ENCODE measurements at regions not wholly inside any gene's neighbourhood (a gene's known extent, or its start where the extent isn't known, plus 50 kb on each side); places are given as distances from the start of the nearest gene placed in this dataset.

DNA sequence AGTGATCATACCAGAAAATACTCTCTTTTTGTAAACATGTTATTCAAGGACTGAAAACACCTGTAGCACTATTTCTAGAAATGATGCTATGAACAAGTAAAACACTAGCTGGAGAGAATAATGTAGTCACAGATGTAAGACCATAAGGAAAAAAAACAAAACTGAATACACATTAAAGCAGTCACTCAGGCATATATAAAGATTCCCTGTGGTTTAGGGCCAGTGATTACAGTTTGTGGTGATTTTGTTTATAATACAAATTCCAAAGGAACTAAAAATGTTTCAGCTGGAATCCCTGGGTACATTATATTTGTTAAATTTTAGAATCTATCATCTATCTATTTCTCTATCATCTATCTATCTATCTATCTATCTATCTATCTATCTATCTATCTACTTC is 777.8 kb upstream of the FRG1 start:
- H3K4me3 Mint-ChIP-seq (ENCODE audit: unreplicated experiment) = no peak overlapping the region
- peaks cover 56% of the 10 kb centered on the region for H3K27me3 Mint-ChIP-seq (ENCODE audit: unreplicated experiment)
- TF ChIP-seq, protein P1, sequence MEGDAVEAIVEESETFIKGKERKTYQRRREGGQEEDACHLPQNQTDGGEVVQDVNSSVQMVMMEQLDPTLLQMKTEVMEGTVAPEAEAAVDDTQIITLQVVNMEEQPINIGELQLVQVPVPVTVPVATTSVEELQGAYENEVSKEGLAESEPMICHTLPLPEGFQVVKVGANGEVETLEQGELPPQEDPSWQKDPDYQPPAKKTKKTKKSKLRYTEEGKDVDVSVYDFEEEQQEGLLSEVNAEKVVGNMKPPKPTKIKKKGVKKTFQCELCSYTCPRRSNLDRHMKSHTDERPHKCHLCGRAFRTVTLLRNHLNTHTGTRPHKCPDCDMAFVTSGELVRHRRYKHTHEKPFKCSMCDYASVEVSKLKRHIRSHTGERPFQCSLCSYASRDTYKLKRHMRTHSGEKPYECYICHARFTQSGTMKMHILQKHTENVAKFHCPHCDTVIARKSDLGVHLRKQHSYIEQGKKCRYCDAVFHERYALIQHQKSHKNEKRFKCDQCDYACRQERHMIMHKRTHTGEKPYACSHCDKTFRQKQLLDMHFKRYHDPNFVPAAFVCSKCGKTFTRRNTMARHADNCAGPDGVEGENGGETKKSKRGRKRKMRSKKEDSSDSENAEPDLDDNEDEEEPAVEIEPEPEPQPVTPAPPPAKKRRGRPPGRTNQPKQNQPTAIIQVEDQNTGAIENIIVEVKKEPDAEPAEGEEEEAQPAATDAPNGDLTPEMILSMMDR (IDR thresholded peaks at IDR 0.05) = no peak
- no peak overlapping the region for H3K27ac Mint-ChIP-seq (ENCODE audit: unreplicated experiment)
- peaks cover 10% of the 10 kb centered on the region for H3K4me1 Mint-ChIP-seq (ENCODE audit: unreplicated experiment)
- DNase-seq (ENCODE audit: extremely low spot score, unreplicated experiment) = no peak
- H3K9me3 Mint-ChIP-seq (ENCODE audit: unreplicated experiment) = no peaks in the 10 kb centered on the region
- H3K36me3 Mint-ChIP-seq (ENCODE audit: unreplicated experiment) = no peaks in the 10 kb centered on the region

DNA sequence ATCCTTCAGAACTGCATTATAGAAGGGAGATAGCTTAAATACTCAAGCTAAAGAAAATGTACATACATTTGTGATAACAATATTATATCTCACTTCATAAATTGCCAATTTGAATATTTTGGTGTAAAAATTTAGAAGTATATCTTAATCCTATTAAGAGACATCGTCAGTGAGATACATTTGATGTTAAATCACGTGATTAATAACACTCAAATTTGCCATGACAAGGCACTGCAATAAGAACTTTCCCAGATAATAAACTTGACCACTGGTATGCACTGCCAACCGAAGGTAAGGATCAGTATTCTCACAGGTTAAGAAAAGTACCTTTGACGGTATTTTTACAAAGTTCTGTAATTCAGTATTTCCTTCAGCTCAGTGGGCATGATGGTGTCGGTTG is 764.7 kb upstream of the FRG1 start:
- no peaks in the 10 kb centered on the region for H3K9me3 Mint-ChIP-seq (ENCODE audit: unreplicated experiment)
- no peak overlapping the region for H3K4me3 Mint-ChIP-seq (ENCODE audit: unreplicated experiment)
- H3K27me3 Mint-ChIP-seq (ENCODE audit: unreplicated experiment) = peaks cover 18% of the 10 kb centered on the region
- TF ChIP-seq, protein P1 (IDR thresholded peaks at IDR 0.05) = no peak
- no peaks in the 10 kb centered on the region for H3K36me3 Mint-ChIP-seq (ENCODE audit: unreplicated experiment)
- H3K4me1 Mint-ChIP-seq (ENCODE audit: unreplicated experiment) = no peaks in the 10 kb centered on the region
- DNase-seq (ENCODE audit: extremely low spot score, unreplicated experiment) = no peak
- no peak overlapping the region for H3K27ac Mint-ChIP-seq (ENCODE audit: unreplicated experiment)

DNA sequence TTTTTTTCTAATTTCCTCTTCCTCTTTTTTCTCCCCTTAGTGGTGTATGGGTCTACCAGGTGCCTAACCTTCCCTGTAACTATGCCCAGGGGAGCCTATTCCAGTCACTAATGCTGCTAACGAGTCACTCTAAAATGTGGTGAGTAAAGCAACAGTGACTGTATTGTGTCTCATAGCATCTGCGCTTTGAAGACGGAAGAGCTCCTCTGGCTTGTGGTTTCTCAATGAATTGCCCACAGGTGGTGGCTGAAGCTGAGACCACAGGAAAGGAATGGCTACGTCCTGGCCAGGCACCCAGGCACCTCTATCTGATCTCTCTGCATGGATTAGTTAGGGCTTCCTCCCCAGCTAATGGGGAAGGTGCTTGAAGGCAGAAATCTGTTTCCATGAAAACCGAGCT is 763.5 kb upstream of the FRG1 start:
- DNase-seq (ENCODE audit: extremely low spot score, unreplicated experiment) = no peak
- Mint-ChIP-seq H3K27ac (ENCODE audit: unreplicated experiment) (no peak overlapping the region), H3K27me3 (ENCODE audit: unreplicated experiment) (peaks cover 22% of the 10 kb centered on the region), H3K4me1 (ENCODE audit: unreplicated experiment) (no peaks in the 10 kb centered on the region), H3K4me3 (ENCODE audit: unreplicated experiment) (no peak overlapping the region), H3K36me3 (ENCODE audit: unreplicated experiment) (no peaks in the 10 kb centered on the region), H3K9me3 (ENCODE audit: unreplicated experiment) (no peaks in the 10 kb centered on the region)
- TF ChIP-seq, protein P1 (IDR thresholded peaks at IDR 0.05) = no peak

DNA sequence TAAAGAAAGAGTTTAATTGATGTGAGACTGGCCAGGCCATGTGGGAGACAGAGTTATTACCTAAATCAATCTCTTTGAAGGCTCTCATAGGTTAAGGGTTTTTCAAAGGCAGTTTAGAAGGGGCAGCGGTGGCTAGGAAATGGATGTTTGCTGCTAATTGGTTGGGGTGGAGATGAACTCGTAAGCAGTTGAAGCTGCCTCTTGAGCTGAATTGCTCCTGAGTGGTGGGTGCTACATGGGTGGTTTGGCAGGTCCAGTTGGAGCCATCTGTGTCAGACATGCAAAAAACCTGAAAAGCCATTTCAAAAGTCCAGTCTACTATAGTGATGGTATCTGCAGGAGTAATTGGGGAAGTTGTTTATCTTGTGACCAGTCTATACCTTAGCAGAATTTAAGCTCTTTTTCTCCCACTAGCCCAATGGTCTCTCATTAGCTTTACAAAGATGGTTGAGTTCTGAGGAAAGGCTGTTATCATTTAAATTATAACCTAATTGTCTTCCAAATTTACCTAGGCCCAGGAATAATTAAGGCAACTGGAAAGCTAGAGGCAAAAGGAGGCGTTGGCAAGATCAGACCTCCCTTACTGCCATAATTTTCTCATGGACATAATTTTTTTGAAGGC is 762.4 kb upstream of the FRG1 start:
- TF ChIP-seq, protein P1 (IDR thresholded peaks at IDR 0.05) = no peak
- H3K4me1 Mint-ChIP-seq (ENCODE audit: unreplicated experiment) = no peaks in the 10 kb centered on the region
- no peak for DNase-seq (ENCODE audit: extremely low spot score, unreplicated experiment)
- no peaks in the 10 kb centered on the region for H3K36me3 Mint-ChIP-seq (ENCODE audit: unreplicated experiment)
- H3K27me3 Mint-ChIP-seq (ENCODE audit: unreplicated experiment) = peaks cover 22% of the 10 kb centered on the region
- no peaks in the 10 kb centered on the region for H3K9me3 Mint-ChIP-seq (ENCODE audit: unreplicated experiment)
- H3K27ac Mint-ChIP-seq (ENCODE audit: unreplicated experiment) = no peak overlapping the region
- H3K4me3 Mint-ChIP-seq (ENCODE audit: unreplicated experiment) = no peak overlapping the region

DNA sequence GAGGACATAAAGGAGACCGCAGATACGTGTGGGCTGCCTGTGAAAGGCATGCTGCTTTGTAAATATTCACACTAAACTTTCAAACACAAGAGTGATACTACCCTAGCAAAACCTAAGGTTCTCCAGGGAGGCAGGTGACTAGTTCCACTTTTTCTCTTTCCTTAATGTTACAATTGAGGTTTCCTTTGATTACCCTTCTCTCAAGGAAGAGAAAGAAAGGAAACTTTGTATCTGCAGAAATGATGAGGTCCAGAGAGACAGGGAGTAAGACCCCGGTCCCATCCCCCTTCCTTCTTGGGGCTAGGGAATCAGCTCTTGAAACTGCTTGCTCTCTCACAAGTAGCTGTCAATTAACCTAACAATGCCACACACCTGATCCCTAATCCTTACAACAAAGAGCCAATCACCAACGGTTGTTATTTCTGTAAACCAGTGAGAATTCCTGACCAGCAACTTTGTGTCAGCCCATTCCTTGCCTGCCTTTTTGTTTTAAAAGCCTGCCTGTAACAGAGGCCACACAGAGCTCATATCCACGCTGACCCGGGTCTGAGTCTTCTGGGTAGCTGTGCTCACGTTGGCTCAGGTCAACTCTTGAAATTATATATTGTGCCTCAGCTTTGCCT is 754.8 kb upstream of the FRG1 start:
- no peak overlapping the region for H3K27ac Mint-ChIP-seq (ENCODE audit: unreplicated experiment)
- TF ChIP-seq, protein P1 (IDR thresholded peaks at IDR 0.05) = no peak
- H3K27me3 Mint-ChIP-seq (ENCODE audit: unreplicated experiment) = peaks cover 12% of the 10 kb centered on the region
- H3K4me1 Mint-ChIP-seq (ENCODE audit: unreplicated experiment) = peaks cover 2% of the 10 kb centered on the region
- H3K36me3 Mint-ChIP-seq (ENCODE audit: unreplicated experiment) = no peaks in the 10 kb centered on the region
- no peak overlapping the region for H3K4me3 Mint-ChIP-seq (ENCODE audit: unreplicated experiment)
- DNase-seq (ENCODE audit: extremely low spot score, unreplicated experiment) = no peak
- no peaks in the 10 kb centered on the region for H3K9me3 Mint-ChIP-seq (ENCODE audit: unreplicated experiment)

Measured in osteocyte (in vitro differentiated cells).